ENCODE measurements at regions not wholly inside any gene's neighbourhood (a gene's known extent, or its start where the extent isn't known, plus 50 kb on each side); places are given as distances from the start of the nearest gene placed in this dataset.
A peak's percentile ranks its signal among the peaks of the same experiment; 100 is the strongest.

DNA sequence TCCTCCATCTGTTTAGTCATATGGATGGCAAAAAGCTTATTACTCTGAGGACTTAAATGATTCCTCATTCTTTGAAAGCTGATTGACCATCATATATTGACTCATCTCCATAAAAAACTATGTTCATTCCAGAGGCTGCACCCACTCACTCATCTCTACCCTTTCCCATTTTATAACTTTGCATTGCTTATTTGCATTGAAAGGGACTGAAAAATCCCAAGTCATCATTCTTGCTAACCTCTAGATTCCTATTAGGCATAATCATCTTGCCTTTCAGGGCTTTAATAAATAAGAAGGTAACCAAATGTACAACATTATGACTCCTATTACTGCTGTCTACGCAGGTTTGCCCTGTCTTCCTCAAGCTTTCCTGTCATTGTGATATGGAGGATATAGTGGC, 1180.3 kb upstream of the B3GALT2 start:
- no peaks in the 10 kb centered on the region for H3K36me3 ChIP-seq (ENCODE audit: insufficient read depth, low read length)
- H2AFZ ChIP-seq (ENCODE audit: low read length): no peak overlapping the region
- no peak overlapping the region for H3K4me2 ChIP-seq (ENCODE audit: low read length)
- no peak overlapping the region for H3K9ac ChIP-seq (ENCODE audit: low read length)
- H3K79me2 ChIP-seq (ENCODE audit: insufficient read depth, low read length): no peaks in the 10 kb centered on the region
- H3K27me3 ChIP-seq (ENCODE audit: insufficient read depth, low read length): no peaks in the 10 kb centered on the region
- no peak overlapping the region for H3K4me3 ChIP-seq (ENCODE audit: low read depth, low read length, poor library complexity, severe bottlenecking)
- H3K4me1 ChIP-seq (ENCODE audit: insufficient read depth, low read length, severe bottlenecking): peaks cover 13% of the 10 kb centered on the region
- H3F3A ChIP-seq (ENCODE audit: insufficient read depth, low read length): no peaks in the 10 kb centered on the region
- no peaks in the 10 kb centered on the region for H4K20me1 ChIP-seq (ENCODE audit: insufficient read depth, low read length)
- TF ChIP-seq, protein P1, sequence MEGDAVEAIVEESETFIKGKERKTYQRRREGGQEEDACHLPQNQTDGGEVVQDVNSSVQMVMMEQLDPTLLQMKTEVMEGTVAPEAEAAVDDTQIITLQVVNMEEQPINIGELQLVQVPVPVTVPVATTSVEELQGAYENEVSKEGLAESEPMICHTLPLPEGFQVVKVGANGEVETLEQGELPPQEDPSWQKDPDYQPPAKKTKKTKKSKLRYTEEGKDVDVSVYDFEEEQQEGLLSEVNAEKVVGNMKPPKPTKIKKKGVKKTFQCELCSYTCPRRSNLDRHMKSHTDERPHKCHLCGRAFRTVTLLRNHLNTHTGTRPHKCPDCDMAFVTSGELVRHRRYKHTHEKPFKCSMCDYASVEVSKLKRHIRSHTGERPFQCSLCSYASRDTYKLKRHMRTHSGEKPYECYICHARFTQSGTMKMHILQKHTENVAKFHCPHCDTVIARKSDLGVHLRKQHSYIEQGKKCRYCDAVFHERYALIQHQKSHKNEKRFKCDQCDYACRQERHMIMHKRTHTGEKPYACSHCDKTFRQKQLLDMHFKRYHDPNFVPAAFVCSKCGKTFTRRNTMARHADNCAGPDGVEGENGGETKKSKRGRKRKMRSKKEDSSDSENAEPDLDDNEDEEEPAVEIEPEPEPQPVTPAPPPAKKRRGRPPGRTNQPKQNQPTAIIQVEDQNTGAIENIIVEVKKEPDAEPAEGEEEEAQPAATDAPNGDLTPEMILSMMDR (IDR thresholded peaks at IDR 0.05; ENCODE audit: low read length): no peak
- no peak for TF ChIP-seq EZH2 (IDR thresholded peaks at IDR 0.05; ENCODE audit: borderline replicate concordance, low read length)
- H3K9me2 ChIP-seq (ENCODE audit: low read depth, low read length): no peaks in the 10 kb centered on the region
- H3K9me3 ChIP-seq (ENCODE audit: low read length): 0 out of 2 replicates have a peak, but pooled peaks cover 4% of the 10 kb centered on the region
- no peak overlapping the region for H3K27ac ChIP-seq (ENCODE audit: low read depth, low read length, poor library complexity, severe bottlenecking)

DNA sequence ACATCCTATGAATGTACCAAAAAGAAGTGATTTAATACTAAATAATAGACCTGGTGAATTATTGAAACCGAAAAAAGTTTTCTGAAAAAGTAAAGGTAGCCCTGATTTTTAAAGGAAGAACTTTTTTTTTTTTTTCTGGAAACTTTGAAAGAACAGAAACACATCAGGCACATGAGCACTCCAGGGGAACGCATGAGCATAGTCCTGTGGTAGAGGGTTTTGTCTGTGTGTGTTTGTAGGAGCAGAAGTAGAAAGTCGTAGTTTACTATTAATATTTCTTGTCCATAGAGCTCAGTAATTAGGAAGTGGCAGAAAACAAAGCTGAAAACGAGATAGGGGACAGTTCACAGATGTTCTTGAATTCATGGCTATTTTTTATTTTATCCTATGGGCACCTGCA, 1175.9 kb upstream of the B3GALT2 start:
- peaks cover 17% of the 10 kb centered on the region for H3K4me1 ChIP-seq (ENCODE audit: insufficient read depth, low read length, severe bottlenecking)
- no peaks in the 10 kb centered on the region for H3K27me3 ChIP-seq (ENCODE audit: insufficient read depth, low read length)
- no peaks in the 10 kb centered on the region for H3K9me3 ChIP-seq (ENCODE audit: low read length)
- no peak overlapping the region for H3K4me3 ChIP-seq (ENCODE audit: low read depth, low read length, poor library complexity, severe bottlenecking)
- no peak overlapping the region for H3K9ac ChIP-seq (ENCODE audit: low read length)
- H3K4me2 ChIP-seq (ENCODE audit: low read length): no peak overlapping the region
- H4K20me1 ChIP-seq (ENCODE audit: insufficient read depth, low read length): no peaks in the 10 kb centered on the region
- H3F3A ChIP-seq (ENCODE audit: insufficient read depth, low read length): no peaks in the 10 kb centered on the region
- no peaks in the 10 kb centered on the region for H3K79me2 ChIP-seq (ENCODE audit: insufficient read depth, low read length)
- no peaks in the 10 kb centered on the region for H3K9me2 ChIP-seq (ENCODE audit: low read depth, low read length)
- TF ChIP-seq, protein P1 (IDR thresholded peaks at IDR 0.05; ENCODE audit: low read length): no peak
- TF ChIP-seq EZH2 (IDR thresholded peaks at IDR 0.05; ENCODE audit: borderline replicate concordance, low read length): no peak
- H3K27ac ChIP-seq (ENCODE audit: low read depth, low read length, poor library complexity, severe bottlenecking): no peak overlapping the region
- H3K36me3 ChIP-seq (ENCODE audit: insufficient read depth, low read length): no peaks in the 10 kb centered on the region
- H2AFZ ChIP-seq (ENCODE audit: low read length): peak overlapping the region; percentile 86

DNA sequence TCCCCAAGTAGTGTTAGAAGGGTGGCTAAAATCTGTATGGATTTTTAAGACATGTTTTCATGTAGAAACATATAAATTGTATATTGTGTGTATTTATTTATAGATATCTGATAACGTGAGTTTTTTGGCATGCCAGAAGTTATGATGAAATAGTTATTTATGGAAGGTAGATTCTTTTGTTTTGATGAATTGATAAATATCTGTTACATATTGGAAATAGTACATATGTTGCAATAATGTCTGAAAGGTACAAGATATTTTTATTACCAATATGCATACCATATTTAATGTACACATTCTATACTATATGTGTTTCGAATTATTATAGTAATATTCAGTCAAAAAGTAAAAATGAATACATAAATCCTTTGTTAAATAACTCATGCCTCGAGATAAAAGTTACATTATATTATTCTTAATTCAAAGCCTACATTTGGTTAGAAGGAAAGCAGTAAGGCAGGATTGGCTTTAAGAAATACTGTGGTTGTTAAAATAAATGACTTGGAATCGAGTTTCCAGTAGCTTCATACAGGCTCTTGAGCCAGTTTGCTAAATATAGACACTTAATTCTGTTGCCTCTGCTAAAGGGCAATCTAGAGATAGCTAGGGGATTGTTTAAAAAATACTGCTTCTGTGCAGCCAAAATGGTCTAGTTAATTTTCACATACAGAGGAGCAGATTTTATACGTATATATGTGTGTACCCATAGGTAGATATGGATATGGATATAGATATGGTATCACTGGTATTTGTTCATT, 1175.1 kb upstream of the B3GALT2 start:
- no peaks in the 10 kb centered on the region for H3K79me2 ChIP-seq (ENCODE audit: insufficient read depth, low read length)
- no peak overlapping the region for H3K9ac ChIP-seq (ENCODE audit: low read length)
- no peaks in the 10 kb centered on the region for H4K20me1 ChIP-seq (ENCODE audit: insufficient read depth, low read length)
- H3K9me2 ChIP-seq (ENCODE audit: low read depth, low read length): no peaks in the 10 kb centered on the region
- H3K36me3 ChIP-seq (ENCODE audit: insufficient read depth, low read length): no peaks in the 10 kb centered on the region
- TF ChIP-seq EZH2 (IDR thresholded peaks at IDR 0.05; ENCODE audit: borderline replicate concordance, low read length): no peak
- TF ChIP-seq, protein P1 (IDR thresholded peaks at IDR 0.05; ENCODE audit: low read length): no peak
- no peaks in the 10 kb centered on the region for H3K9me3 ChIP-seq (ENCODE audit: low read length)
- H2AFZ ChIP-seq (ENCODE audit: low read length): peak overlapping the region; percentile 86; the same call in 1 of the 2 replicates
- H3F3A ChIP-seq (ENCODE audit: insufficient read depth, low read length): no peaks in the 10 kb centered on the region
- peaks cover 17% of the 10 kb centered on the region for H3K4me1 ChIP-seq (ENCODE audit: insufficient read depth, low read length, severe bottlenecking)
- H3K27ac ChIP-seq (ENCODE audit: low read depth, low read length, poor library complexity, severe bottlenecking): no peak overlapping the region
- H3K27me3 ChIP-seq (ENCODE audit: insufficient read depth, low read length): no peaks in the 10 kb centered on the region
- H3K4me2 ChIP-seq (ENCODE audit: low read length): peak overlapping the region; percentile 30
- H3K4me3 ChIP-seq (ENCODE audit: low read depth, low read length, poor library complexity, severe bottlenecking): no peak overlapping the region
